HG02623 (cell line): ENCODE measurements at regions not wholly inside any gene's neighbourhood (a gene's known extent, or its start where the extent isn't known, plus 50 kb on each side); places are given as distances from the start of the nearest gene placed in this dataset.
"Not testable (repeated sequence)": the region's sequence is repeated elsewhere in the genome, so short reads cannot be mapped to it uniquely, and the experiment has no call there.

ENCODE experiments used
- ATAC-seq: cut with Tn5 transposase; IDR thresholded peaks from one replicate; pipeline ENCODE4 v1.9.1; 2021; ENCODE audit warnings: moderate library complexity; ENCODE audit not compliant: unreplicated experiment

DNA sequence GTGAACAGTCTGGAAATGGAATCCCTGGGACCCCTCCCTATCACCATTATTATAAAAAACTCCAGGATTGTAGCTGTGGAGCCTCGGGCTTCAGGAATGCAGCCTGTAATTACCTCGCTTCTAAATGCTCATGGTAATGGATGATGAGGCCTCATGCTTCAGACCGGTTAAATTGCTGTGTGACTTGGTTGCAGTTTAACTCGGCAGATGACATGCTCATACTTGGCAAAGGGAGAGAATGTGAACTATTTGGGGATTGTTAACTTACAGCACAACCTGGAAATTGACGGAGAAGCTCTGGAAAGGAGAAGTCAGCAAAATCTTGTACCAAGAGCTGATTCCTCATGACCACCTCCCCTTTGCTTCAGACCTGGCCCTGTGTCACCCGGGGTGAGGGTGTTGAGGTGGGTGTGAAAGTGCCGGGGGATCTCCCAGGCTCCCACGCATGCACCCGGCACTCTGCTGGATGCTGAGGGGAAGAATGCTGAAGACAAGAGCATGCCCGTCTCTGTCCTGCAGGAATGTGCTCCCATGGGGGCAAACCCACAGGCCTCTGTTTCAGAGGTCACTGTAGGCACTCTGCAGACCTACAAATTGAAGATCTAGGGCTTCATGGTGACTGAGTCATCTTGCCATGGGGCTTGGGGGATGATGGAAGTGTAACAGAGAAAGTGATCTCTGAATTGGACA, 364.8 kb downstream of the RPS6KC1 start:
- no peak for ATAC-seq

DNA sequence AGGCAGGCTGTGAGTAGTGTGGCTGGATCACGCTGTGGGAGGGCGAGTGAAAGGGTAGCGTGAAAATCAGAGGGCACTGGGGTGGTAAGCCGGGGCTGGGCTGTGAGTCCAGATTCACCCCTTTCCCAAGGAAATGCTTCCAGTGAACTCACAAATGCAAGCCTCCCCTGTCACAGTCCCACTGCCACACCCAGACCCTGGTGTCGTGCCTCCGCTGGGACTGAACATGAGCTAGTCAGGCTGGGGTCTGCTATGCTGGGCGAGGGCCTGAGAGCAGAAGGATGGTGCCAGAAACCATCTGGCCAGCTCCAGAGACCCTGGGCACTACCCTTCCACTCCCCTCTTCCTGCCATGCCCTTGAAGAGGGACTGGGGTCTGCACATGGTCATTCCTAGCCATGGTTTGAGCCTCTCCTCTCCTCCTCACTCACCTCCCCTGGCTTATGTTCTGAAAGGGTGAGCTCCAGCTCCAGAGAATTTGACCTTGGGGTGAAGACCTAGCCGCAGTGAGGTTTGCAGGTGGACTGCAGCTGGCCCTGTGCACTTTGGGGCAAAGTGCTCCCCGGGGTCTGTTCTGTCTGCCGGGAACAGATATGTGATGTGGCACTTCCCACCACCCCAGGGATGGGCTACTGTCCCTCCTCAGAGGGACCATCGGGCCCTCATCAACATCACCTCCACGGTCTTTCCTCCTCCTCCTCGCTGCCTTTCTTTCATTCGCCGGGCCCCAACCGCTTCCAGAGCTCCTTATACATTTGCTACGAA, 365.6 kb downstream of the RPS6KC1 start:
- ATAC-seq: no peak

DNA sequence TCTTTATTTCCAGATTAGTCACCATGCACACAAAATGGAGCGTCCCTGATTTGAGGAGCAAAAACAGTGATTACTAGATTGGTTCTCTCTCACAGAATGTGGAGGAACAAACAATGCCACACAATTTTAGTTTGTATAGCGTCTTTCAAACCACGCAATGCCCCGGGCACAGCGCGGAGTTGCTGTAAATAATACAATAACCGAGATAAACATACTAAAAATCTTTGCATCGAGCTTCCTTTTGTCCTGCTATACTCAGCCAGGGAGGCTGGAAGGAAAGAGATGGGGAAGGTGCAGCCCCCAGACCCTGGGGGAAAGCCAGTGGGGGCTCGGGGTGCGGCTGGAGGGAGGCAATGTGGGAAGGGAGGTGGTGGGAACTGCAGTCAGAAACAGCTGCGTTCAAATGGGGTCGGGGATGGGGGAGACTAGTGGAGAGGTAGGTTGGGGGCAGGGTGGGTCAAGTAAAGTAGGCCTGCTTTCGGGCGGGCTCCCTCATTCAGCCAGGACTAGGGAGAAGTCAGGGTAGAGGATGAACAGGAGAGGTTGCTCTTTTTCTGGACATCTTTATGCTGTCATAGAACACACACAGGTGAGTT, 366.3 kb downstream of the RPS6KC1 start:
- no peak for ATAC-seq

DNA sequence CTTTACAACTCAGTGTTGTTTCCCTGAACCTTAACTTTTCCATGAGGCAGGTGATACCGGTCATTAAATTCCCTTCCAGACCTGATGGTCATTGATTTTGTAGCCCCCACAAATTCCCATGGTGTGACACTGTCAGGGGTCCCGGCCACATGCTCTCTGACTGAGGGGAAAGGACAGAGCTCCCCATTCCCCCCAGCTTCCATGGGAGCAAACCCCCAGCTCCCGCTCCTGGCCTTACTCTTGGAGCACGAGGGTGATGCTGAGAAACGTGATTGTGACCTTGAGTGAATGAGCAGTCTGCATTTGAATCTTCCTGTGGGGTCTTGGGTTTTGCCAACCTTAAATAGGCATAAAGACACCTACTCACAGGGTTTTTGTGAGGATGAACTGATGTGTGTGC, 366.8 kb downstream of the RPS6KC1 start:
- no peak for ATAC-seq

DNA sequence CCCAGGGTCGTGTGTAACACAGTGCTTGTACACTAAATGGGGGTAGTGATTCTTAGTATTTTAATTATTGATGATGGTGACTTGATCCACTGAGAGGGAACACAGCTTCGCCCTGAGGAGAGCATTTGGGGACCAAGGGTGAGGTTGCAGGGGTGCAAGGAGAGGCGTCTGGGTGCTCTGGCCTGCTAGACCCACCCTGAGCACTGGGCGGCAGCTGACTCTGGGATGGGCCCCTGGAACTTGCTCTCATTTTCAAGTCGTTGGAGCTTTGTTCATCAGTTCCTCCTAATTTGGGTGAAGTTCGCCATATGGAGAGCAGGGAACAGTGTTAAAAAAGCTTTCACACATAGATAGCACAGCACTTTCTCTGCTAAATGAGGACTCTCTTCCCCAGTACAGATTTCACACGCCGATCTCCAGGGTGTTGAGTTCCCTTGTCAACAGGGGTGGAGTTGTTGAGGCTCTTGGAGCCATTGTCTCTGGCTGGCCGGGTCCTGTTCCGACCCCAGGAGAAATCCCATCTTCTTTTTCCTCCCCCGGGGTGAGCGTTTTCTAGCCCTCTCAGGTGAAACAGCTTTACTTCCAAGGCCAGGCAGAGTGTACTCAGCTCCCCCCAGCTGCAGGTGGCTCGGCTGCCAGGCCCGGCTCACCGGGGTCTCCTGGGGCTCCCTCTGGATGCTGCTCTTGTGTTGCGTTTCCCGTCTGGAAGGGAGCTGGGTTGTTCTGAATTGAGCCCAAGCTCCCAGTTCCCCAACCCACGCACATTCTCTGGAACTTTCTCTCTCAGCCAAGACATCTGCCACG, 367.4 kb downstream of the RPS6KC1 start:
- ATAC-seq: no peak

DNA sequence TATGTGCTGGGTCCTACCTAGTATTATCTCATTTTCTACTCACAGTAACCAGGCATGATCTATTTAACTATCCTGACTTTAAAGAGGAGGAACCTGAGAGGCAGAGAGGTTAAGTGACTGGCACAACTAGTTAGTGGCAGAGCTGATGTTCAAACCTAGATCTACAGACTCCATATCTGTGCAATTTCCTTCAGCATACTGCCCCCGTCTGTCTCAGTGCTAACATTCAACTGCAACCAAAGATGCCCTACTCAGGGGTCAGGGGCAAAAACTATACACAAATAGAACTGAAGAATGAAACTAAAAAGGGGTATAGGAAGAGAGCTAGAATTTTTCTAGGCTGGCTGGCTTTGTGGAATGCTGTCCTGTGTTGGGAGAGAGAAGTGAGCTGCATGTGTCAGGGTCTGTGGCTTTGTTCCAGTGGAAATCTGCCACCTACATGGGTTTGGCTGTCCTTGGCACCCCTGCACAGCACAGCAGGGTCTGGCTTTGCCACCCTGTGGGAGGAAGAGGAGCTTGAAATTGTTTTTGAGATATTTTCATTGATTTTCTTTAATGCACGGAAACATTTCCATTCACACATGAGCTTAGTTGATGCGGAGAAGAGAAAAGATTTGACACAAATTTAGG, 368.5 kb downstream of the RPS6KC1 start:
- no peak for ATAC-seq

DNA sequence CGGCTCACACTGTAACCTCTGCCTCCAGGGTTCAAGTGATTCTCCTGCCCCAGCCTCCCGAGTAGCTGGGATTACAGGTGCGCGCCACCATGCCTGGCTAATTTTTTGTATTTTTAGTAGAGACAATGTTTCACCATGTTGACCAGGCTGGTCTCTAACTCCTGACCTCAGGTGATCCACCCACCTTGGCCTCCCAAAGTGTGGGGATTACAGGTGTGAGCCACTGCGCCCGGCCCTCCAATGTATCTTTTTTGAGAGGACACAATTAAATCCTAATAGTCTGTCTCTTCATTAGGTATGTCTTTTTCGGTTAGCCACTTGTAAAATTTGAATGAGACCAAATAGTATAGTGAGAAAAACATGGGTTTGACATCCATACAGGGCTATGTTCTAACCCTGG, 370.1 kb downstream of the RPS6KC1 start:
- not testable (repeated sequence) for ATAC-seq

DNA sequence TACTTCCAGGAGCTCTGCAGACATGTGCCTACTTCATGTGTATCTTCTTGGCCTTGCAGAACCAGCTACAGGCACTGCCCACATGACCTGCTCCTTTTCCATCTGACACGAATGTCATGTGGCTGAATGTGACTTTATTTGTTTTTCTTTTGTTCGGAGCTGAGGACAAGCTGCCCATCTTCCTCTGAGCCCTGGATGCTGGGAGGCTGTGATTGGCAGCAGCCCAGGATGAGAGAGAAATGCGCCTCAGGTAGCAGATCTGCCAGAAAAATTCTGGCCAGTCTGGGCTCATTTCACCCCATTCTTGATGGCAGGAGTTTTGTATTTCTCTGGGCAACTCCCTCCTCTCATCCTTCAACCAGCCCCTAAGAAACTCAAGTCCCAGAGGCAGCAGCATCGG, 372.0 kb downstream of the RPS6KC1 start:
- ATAC-seq: no peak

DNA sequence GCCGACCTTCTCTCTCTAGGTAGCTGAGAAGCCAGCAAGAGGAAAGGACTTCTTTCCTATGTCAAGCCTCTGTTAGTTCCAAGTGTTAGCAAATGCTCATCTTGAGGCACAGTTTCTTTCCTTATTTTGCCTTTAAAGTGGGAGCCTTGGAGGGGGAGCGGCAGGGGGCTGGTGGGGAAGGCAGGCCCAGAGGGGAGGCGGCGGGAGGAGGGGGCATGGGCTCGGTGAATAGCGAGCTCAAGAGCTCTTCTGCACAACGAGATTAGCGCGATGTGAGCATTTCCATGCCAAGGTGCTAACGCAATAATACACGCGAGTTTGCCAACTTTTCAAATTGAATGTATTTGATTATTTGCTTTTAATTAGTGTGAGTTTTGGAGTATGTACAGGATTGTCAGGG, 372.6 kb downstream of the RPS6KC1 start:
- no peak for ATAC-seq

DNA sequence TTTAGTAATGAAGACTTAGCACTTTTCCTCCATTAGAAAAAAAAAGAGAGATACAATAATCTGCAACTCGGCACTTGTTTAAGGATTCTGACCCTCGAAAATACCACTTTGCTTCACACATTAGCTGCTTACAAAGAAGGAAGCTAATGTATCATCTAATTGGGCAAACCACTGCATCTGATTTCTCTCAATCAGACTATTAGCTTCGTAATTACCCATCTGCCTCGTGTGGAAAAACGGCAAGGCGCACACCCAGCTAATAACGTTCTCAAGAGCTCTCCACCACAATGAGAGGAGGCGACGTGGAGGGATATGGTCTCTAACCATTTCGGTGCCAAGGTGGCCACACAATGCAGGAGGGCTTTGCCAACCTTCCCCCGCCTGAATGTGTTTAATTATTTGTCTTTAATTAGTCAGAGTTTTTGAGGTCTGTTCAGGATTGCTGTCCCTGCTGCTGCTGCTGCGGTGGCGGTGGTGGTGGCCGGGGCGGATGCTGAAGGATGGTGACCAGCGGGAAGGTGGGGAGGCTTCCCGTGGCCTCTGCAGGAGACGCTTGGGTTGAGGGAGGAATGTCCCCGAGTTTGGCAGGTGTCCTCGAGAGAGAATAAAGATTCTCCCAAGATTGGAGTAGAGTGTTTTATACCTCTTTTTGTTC, 374.5 kb downstream of the RPS6KC1 start:
- ATAC-seq: no peak

DNA sequence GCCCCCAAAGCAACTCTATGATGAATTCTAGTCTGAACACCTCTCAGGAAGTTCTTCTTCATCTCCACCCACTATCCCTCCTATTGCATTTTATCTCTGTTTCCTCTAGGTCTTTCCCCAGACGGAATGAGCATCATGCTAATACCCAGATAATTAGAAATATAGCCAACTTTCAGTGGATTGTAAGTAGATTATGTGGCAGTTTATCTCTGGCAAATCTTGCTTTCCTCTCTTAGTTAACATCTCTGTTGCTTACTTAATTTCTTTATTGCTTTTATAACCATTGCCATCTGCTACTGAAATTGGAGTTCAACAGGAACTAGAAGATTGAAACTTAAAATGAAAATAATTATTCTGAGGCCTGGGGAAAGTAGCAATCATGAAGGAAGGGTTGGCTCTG, 378.6 kb downstream of the RPS6KC1 start:
- ATAC-seq: no peak

DNA sequence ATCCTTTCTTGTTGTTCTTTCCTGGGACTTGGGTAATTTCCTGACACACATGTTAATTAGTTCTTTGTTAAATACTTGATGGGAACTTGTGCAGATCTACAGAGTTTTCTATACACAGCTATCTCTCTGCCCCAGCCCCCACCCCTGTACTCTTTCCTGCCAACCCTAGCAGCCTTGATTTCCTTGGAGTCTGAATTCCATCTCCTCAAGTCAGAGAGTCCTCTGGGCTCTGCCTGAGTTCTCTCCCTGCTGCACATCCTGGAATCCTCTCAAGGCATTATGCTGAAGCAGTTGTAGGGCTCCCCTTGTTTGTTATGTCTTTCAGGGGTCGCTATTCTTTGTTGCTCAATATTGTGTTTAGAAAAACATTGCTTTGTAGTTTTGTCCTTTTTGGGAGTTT, 384.7 kb downstream of the RPS6KC1 start:
- no peak for ATAC-seq

DNA sequence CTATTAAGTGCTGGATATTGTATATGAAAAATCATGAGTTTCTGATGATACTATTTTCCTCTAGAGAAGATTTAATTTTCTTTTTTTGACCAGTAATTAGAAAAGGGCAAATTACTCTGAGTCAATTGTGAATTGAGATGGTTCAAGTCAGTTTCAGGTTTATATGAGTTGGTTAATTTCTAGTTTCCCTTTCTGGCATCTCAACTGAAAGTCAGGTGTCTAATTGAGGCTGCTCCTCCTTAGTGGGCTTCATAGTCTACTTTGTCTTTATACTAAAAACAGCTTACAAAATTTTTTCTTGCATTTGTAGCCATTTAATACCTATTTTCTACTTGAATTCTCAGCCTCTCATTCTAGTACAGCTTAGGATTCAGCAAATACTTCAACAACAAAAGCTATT, 387.3 kb downstream of the RPS6KC1 start:
- no peak for ATAC-seq

DNA sequence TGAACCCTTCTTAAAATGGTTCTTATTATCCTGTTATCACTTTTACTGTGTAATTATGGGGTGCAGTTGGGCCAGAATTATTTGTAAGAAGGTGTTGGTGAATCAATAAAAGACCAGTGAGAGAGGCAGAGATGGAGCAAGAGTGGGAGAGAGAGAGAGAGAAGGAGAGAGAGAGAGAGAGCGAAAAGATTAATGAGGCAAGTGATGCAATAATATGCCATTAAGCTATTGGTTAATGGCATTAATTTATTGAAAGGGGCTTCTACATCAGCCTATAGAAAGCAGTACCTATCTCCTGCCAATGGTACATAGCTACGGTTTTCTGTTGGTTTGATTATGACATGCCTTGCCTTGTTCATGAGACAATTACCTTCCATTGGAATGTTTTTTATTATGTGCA, 388.7 kb downstream of the RPS6KC1 start:
- ATAC-seq: no peak

DNA sequence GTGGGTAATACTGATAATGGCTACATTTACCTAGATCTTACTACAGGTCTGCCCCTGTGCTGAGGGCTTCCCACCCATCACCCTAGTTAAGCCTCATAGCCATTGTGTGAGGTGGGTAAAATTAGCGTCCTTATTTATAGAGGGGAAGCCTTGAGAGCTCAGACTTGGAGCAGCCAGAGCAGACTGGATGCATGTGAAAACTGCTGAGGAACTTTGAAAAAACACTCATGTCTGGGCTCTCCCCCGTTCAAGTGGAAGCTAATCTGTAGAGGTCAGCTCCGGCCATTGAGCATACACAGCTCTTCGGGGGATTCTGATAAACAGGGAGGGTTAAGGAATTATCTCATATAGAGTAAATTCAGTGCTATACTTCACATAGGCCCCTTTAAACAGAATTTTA, 389.7 kb downstream of the RPS6KC1 start:
- no peak for ATAC-seq

DNA sequence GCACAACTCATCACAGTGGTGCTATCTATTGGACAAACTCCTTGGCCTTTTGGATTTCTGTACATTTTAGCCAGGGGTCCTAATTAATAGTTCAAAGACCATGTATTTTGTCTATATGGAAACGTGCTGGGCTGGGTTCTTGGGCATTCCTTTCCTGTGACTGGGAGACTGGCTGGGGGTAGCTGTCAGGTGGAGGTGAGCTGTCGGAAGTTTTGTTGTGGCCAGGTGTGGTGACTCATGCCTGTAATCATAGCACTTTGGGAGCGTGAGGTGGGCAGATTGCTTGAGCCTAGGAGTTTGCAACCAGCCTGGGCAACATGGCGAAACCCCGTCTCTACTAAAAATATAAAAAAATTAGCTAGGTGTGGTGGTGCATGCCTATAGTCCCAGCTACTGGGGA, 392.4 kb downstream of the RPS6KC1 start:
- no peak for ATAC-seq

DNA sequence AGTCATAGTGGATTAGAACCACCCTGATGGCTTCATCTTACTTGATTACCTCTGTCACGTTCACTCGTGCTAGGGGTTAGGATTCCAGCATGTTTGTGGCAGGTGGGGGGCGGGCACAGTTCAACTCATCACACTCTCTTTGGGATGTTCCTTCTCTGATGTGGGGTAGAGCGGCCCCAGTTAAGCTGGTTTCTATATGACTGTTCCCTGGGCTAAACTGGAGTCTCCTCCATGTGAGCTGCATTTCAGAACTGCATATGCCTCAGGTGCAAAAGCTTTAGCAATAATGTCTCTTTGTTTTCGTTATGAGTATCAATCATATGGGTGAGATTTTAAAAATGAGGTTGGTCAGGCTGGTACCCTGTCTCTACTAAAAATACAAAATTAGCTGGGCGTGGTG, 393.2 kb downstream of the RPS6KC1 start:
- ATAC-seq: no peak

DNA sequence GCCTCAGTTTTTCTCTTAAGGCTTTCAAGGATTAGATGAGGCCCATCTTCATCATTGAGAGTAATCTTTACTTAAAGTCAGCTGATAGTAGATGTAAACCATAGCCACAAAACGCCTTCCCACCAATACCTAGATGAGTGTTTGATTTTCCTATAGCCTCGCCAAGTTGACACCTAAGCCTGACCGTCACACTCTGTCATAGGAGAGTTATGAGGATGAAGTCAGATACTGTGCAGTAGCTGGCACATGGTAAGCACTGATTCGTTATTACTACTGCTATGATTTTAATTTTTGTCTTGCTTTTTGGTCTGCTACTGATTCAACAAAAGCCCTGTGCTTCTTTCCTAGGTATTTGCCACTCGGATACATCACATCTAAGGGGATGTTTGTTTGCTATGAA, 395.5 kb downstream of the RPS6KC1 start:
- no peak for ATAC-seq

DNA sequence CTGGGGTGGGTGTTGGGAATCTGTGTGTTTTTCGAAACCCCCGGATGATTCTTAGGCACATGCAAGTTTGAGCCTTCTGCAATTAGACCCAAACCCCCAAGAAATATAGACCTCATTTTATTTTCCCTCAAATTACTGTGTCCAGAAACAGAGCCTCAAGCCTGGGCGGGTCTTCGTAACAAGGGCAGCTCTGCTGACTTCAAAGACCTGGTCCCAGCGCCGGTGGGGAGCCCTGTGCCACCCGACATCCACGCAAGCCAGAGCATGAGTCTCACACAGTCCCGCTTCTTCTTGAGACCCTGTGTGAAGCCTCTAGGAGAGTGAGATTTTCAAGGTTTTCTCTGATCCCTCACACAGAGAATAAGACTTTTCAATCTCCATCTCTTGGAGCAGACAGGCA, 397.3 kb downstream of the RPS6KC1 start:
- no peak for ATAC-seq

DNA sequence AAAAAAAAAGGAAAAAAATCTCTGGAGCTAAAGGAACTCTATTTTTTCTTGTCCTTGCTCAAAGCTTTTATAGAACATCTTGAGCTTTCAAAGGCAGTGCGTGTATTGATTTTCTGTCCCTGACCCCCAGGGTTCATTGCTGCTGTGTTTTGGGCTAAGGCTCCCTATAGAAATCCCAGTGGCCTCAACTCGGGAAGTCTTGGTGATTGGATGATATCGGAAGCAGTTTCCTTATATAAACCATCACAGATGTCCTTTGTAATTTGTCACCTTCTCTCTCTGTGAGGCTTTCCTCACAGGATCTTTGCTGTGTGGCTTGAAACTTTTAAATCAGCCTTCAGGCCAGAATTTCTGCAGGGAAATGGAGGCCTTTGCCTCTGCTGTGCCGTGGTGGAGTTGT, 397.7 kb downstream of the RPS6KC1 start:
- ATAC-seq: no peak

DNA sequence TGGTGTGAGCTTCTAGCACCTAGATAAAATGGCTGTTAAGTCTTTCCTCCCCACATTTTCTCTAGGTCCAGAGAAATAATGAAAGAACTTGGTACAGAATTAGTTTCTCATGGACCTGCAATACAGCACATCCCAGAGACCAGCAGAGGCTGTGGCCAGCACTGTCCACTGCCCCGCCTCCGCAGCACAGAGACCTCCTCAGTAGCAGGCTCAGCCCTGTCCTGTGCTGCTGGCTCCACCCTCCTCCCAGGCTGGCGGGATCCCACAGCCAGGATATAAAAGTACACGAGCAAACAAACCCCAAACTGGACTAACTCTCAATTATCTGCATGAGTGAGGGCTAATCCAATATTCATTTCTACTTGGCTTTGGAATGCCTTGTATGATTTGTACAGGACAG, 401.5 kb downstream of the RPS6KC1 start:
- ATAC-seq: no peak
